NCI-H146 (cell line): ENCODE measurements at regions not wholly inside any gene's neighbourhood (a gene's known extent, or its start where the extent isn't known, plus 50 kb on each side); places are given as distances from the start of the nearest gene placed in this dataset.
"Not testable (repeated sequence)": the region's sequence is repeated elsewhere in the genome, so short reads cannot be mapped to it uniquely, and the experiment has no call there.

Source experiments
- DNase-seq: peaks from one replicate; lab custom pipeline; 2025; lab: John Stamatoyannopoulos, UW

GRCh38 chrX:128769495-128769894 lies 717.3 kb upstream of the ACTRT1 start:
- no peak for DNase-seq

- no peak for DNase-seq
These were observed 707.5 kb upstream of the ACTRT1 start for GRCh38 chrX:128759745-128760144.

DNA sequence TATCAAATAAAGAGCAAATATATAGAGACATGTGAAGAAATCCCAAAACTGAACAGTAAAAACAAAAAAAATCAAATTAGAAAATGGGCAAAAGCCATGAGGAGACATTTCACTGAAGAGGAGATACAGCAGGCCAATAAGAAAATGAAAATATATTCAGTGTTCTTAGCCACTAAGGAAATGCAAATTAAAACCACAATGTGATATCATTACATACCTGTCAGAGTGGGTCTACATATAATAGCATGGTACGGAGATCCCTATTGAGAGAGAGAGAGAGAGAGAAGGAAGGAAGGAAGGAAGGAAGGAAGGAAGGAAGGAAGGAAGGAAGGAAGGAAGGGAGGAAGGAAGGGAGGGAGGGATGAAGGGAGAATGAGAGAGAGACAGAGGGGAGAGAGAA lies 707.0 kb upstream of the ACTRT1 start:
- DNase-seq = no peak

DNA sequence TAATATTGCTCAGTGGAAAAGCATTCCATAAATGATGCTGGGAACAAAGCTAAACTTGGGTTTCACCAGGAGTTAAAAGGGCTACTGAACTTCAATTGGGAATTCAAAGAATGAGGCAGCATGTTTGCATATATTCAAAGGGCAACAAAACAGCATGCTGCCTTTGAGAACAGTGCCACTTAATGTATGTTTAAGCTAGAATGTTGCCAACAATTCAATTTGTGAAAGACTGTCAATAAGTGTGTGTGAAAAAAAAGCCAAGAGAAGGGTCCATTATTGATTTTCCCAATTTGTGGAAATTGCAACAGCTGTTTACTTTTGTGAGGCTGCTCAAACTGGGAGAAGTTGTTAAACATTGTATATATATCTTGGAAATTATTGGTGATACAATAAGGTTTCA lies 701.9 kb upstream of the ACTRT1 start:
- peak; percentile 69 for DNase-seq

DNA sequence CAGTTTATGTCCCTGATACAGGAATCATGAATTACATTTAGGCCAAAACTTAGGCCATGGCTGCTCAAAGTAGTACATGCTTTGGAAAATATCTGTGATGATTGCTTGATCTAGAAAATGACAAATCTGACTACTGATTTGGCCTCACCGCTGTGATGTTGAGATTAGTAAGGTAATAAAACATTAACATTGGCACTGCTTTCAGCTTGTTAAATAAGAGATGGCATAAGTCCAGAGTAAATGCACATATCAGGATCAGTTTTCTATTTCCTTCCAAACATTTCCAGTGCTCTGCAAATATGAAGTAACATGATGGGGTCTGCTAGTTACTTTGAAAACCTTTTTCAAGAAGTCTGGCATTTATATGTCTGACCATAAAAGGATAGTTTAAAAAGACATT lies 687.3 kb upstream of the ACTRT1 start:
- DNase-seq = no peak

- no peak for DNase-seq
These were observed 676.7 kb upstream of the ACTRT1 start for GRCh38 chrX:128728943-128729342.

DNA sequence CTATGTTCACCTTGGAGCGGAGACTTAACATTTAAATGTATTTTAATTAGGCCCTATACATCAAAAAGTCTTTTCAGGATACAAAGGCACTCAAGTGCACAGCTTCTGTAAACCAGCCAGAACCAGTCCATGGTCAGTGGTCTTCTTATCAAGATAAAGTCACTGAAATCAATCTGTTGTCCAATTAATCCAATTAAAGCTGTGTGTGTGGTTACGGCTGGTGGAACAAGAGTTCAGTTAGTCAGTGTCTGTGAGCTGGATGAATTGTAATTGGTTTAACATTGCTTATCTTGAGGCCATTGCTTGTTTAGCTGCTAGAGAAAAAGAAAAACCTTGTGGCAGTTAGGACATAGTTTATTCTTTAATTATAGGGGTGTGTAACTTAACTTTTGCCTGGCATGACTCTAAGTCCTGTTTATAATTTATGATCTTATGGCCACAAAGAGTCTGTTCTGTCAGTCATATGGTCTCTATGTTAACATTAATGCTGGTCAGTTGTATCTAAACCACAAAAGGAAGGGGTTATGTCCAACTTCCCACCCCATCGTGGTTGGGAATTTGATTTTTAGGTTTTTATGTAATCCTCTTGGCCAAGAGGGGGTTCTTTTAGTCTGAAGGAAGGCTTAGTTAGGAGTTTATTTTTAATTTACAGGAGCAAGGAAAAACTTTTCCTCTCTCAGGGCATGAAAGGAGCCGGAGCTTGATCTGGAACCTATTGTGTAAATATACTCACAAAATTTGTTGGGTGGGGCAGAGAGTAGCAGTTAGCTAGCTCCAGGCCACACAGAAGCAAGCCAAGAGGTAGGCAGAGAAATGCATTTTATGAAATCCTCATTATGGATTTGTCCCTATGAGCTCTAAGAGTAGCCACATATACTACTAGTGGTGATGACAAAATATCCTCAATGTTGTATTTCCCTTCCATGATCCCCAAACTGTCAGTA lies 665.7 kb upstream of the ACTRT1 start:
- DNase-seq = no peak

- DNase-seq = no peak
These were observed 662.2 kb upstream of the ACTRT1 start for GRCh38 chrX:128714425-128714824.

DNA sequence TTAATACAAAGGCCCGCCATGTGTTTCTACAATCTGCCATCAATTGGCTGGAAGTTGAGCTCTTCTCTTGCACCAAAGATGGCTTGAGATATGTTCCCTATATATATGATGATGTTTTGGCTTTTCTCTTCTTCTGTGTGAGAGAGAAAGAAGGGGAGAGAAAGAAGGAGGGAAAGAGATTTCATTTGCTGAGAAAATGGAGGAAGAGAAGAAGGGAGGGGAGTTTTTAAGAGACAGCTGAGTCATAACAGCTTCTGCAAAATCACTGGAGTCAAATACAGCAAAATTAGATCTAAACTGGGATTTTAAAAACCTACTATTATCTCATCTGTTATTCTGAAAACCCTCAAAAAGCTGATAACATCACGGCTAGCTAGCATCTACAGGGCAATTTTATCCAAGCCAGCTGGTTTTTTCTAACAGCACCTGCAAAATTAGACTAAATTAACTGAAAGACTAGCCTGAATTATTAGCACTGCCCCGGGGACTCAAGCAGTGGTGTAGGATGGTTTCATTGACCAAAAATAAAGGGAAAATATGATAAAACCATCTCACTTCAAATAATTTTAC lies 647.6 kb upstream of the ACTRT1 start:
- no peak for DNase-seq

GRCh38 chrX:128698573-128699181 lies 646.5 kb upstream of the ACTRT1 start:
- no peak for DNase-seq

DNA sequence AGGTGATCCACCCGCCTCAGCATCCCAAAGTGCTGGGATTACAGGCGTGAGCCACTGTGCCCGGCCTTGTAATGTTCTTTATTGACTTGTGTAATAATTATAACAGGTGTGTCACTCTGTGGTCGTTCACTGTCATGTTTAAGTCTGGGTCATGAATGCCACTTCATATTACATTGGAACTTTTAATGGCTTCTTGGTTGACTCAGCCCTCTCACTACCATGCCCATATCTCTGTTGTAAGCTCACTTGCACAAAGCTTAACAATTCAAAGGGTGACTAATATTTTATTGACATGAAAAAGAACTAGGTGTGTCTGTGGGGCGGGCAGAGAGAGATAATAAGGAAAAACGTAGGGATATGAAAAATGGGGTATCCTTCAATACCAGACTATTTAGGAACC lies 639.7 kb upstream of the ACTRT1 start:
- no peak for DNase-seq

DNA sequence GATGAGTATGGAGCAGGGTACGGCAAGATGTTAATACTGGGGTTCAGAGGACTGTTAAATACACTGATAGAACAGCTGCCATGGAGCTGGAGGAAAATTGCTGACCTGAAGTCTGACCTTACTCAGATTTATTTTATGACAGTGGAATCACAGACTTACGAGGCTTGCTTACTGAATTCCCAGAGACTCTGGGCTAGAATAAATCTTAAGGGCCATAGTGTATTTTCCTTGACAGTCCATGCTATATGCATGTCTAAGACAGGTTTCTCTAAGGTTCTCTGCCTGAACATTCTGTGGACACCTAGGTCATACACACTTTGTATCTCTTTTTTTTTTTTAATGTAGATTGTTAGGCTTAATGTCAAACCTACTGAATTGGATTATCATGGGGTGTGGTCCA lies 633.2 kb upstream of the ACTRT1 start:
- no peak for DNase-seq

GRCh38 chrX:128676651-128677050 lies 624.4 kb upstream of the ACTRT1 start:
- no peak for DNase-seq

DNA sequence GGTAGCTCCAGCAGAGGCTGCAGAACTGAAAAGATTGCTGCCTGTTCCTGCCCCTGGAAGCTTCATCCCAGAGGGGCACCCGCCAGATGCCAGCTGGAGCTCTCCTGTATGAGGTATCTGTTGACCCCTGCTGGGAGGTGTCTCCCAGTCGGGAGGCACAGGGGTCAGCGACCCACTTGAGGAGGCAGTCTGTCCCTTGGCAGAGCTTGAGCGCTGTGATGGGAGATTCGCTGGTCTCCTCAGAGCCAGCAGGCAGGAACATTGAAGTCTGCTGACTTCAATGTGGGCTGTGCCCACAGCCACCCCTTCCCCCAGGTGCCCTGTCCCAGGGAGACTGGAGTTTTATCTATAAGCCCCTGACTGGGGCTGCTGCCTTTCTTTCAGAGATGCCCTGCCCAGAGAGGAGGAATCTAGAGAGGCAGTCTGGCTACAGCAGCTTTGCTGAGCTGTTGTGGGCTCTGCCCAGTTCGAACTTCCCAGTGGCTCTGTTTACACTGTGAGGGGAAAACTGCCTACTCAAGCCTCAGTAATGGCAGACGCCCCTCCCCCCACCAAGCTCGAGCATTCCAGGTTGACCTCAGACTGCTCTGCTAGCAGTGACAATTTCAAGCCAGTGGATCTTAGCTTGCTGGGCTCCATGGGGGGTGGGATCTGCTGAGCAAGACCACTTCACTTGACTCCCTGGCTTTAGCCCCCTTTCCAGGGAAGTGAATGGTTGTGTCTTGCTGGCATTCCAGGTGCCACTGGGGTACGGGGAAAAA lies 622.3 kb upstream of the ACTRT1 start:
- not testable (repeated sequence) for DNase-seq

DNA sequence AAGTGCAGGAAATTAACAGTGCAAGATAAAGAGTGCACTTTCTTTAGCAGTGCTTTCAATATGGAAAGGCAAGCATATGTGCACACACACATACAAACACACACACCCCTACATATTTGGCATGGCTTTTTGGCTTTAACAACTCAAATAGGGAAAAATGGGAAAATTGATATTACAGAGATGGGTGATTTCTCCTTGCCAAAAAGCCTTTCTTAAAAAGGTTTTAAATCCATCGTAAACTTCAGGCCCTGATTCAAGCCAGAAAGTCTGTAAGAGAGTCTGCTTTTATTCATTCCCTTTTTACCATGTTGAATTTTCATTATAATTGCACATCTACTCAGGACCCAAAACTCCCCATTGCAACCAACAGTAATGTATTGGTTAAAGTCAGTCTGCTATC lies 612.0 kb upstream of the ACTRT1 start:
- DNase-seq = no peak

GRCh38 chrX:128653524-128654060 lies 601.4 kb upstream of the ACTRT1 start:
- no peak for DNase-seq

DNA sequence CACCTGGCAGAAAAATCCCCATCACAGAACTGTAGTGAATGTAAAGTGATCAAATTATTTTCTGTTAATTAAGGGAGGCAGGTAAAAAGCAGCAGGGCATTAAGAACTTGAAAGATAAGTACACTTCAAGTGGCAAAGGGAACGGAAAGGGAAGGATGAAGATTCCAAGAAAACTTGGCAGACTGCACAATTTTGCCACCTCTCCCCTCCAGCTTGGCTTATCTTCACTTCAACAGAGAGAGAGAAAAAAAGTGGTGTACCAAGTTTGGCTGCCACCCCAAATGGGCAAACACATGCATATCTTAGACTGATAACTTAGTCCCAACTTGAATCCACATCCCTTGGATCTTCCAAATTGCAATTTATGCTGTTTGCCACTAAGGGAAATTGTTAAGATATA lies 598.1 kb upstream of the ACTRT1 start:
- DNase-seq = no peak

DNA sequence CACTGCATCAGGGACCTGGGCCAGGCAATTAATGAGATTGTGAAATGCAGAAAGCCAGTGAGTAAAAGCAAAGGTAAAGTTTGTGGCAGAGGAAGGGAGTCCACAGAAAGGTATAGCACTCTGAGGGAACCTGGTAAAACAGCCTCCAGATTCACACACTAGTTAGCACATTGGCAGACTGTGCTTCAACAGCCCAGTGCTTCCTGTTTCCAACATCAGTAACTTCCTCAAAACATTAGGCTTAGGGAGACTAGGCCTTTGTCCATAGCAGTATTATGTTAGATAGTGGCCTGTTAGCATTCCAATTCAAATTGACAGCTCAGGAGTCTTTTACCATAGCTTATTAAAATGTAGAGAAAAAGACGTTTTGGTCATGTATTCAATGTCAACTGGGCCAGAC lies 582.6 kb upstream of the ACTRT1 start:
- no peak for DNase-seq

DNA sequence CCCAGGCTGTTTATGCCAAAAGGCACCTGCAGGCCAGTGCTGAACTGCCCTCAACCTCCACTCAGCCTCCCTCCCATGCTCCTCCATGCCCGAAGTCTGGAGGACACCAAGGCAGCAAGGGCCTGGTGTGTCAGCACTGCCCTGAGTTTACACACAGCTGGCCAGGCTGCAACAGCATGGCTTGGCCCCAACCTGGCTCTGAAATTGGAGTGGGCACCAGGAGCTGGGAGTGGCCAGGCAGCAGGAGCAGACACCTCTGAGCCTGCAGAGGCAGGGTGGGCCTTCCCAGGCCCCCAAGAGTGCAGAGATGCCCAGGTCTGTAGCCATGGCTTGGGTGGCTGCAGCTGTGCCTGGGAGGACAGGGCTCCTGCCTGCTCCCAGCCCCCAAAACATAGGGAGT lies 571.2 kb upstream of the ACTRT1 start:
- no peak for DNase-seq

GRCh38 chrX:128622296-128622695 lies 570.1 kb upstream of the ACTRT1 start:
- DNase-seq = no peak

- no peak for DNase-seq
These were observed 567.3 kb upstream of the ACTRT1 start for GRCh38 chrX:128619490-128619889.

- DNase-seq = no peak
These were observed 564.7 kb upstream of the ACTRT1 start for GRCh38 chrX:128616933-128617332.
